Muscle of leg (tissue), 3 donors: ENCODE measurements at regions not wholly inside any gene's neighbourhood (a gene's known extent, or its start where the extent isn't known, plus 50 kb on each side); places are given as distances from the start of the nearest gene placed in this dataset.
"Not testable (repeated sequence)": the region's sequence is repeated elsewhere in the genome, so short reads cannot be mapped to it uniquely, and the experiment has no call there.

Experiments used
- DNase-seq: peaks from one replicate; pipeline ENCODE4 v3.0.0; 2013
- H3K27ac ChIP-seq: one replicate; pipeline ENCODE4 v1.5.1; 2013; ENCODE audit warnings: mild to moderate bottlenecking, low read length, control low read depth
- H3K27me3 ChIP-seq: one replicate; pipeline ENCODE4 v1.6.1; 2013; ENCODE audit warnings: low read length; ENCODE audit not compliant: control insufficient read depth, insufficient read depth
- H3K36me3 ChIP-seq: one replicate; pipeline ENCODE4 v1.6.1; 2013; ENCODE audit warnings: low read length; ENCODE audit not compliant: control insufficient read depth, insufficient read depth
- H3K4me1 ChIP-seq: one replicate; pipeline ENCODE4 v1.6.1; 2013; ENCODE audit warnings: low read length; ENCODE audit not compliant: control insufficient read depth, insufficient read depth
- H3K4me3 ChIP-seq: one replicate; pipeline ENCODE4 v1.5.1; 2013; ENCODE audit warnings: low read length, control low read depth
- H3K9me3 ChIP-seq: replicated peaks from 2 replicates; pipeline ENCODE4 v1.6.1; 2013; ENCODE audit warnings: low read depth, low read length; ENCODE audit not compliant: control insufficient read depth
- WGBS: methylation state at CpG from one replicate; pipeline ENCODE4 v1.1.5; 2013; ENCODE audit warnings: missing lambda C conversion rate; ENCODE audit not compliant: insufficient coverage; 5-methylcytosine and 5-hydroxymethylcytosine counted together

DNA sequence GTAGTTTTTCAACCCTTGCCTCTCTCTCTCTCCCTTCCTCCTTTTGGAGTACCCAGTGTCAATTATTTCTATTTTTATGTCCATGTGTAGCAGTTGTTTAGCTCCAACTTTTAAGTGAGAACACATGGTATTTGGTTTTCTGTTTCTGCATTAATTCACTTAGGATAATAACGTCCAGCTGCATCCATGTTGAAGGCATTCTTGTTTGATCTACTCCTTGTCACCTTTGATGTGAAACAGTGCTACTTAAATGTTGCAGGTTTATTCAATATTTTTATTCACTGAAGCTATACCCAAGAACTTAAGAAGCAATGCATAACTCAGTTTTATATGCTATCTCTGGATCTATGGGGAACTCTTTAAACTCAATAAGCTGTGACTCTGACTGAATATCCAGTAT, 465.2 kb upstream of the ADGRB3 start:
- no peaks in the 10 kb centered on the region for H3K27me3 ChIP-seq
- H3K4me1 ChIP-seq = no peaks in the 10 kb centered on the region
- H3K4me3 ChIP-seq = no peak overlapping the region
- WGBS = no CpG with 5 or more reads among the region's 1 CpG
- no peaks in the 10 kb centered on the region for H3K36me3 ChIP-seq
- no peak overlapping the region for H3K27ac ChIP-seq
- DNase-seq = no peak
- no peaks in the 10 kb centered on the region for H3K9me3 ChIP-seq

GRCh38 chr6:68167604-68168003, 467.5 kb upstream of the ADGRB3 start:
- Histone ChIP-seq H3K27me3 (no peaks in the 10 kb centered on the region), H3K4me3 (no peak overlapping the region), H3K4me1 (no peaks in the 10 kb centered on the region), H3K9me3 (no peaks in the 10 kb centered on the region), H3K36me3 (no peaks in the 10 kb centered on the region), H3K27ac (no peak overlapping the region)
- WGBS = no CpG with 5 or more reads among the region's 2 CpGs
- DNase-seq = no peak

- H3K9me3 ChIP-seq, H3K27me3 ChIP-seq, DNase-seq, H3K4me3 ChIP-seq, H3K27ac ChIP-seq, H3K4me1 ChIP-seq, H3K36me3 ChIP-seq: not testable (repeated sequence)
- 88% methylated on average over 3 of the region's 3 CpGs for WGBS
Measured at GRCh38 chr6:68160812-68161211, 474.3 kb upstream of the ADGRB3 start.

DNA sequence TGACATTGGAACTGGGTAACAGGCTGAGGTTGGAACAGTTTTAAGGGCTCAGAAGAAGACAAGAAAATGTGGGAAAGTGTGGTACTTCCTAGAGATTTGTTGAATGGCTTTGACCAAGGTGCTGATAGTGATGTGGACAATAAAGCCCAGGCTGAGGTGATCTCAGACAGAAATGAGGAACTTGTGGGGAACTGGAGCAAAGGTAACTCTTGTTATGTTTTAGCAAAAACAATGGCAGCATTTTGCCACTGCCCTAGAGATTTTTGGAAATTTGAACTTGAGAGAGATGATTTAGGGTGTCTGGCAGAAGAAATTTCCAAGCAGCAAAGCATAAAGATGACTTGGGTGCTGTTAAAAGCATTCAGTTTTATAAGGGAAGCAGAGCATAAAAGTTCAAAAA, 474.7 kb upstream of the ADGRB3 start:
- Histone ChIP-seq H3K9me3 (peaks cover 7% of the 10 kb centered on the region), H3K27me3 (no peaks in the 10 kb centered on the region), H3K4me3 (no peak overlapping the region), H3K36me3 (no peaks in the 10 kb centered on the region), H3K4me1 (no peaks in the 10 kb centered on the region), H3K27ac (no peak overlapping the region)
- DNase-seq = no peak

DNA sequence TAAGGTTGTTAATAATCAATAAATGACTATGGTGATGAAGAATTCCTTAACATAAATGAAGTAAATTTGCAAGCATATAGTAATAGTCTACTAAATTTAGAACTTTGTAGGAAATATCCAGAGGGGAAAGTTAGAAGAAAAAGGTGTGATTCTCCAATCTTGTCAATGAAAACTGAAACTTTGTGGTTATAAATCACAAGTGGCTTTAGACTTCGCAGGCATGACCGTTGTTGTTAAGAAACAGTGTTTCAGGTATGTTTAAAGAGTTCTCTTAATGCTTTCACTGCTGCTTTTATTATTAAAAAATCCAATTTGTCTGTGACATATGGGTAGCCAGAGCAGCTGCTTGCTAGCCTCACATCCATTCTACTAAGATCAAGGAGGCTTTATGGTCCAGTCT, 475.6 kb upstream of the ADGRB3 start:
- DNase-seq = no peak
- peaks cover 8% of the 10 kb centered on the region for H3K9me3 ChIP-seq
- no peaks in the 10 kb centered on the region for H3K36me3 ChIP-seq
- H3K4me3 ChIP-seq = no peak overlapping the region
- no CpG with 5 or more reads among the region's 2 CpGs for WGBS
- H3K27me3 ChIP-seq = no peaks in the 10 kb centered on the region
- H3K27ac ChIP-seq = no peak overlapping the region
- H3K4me1 ChIP-seq = no peaks in the 10 kb centered on the region

DNA sequence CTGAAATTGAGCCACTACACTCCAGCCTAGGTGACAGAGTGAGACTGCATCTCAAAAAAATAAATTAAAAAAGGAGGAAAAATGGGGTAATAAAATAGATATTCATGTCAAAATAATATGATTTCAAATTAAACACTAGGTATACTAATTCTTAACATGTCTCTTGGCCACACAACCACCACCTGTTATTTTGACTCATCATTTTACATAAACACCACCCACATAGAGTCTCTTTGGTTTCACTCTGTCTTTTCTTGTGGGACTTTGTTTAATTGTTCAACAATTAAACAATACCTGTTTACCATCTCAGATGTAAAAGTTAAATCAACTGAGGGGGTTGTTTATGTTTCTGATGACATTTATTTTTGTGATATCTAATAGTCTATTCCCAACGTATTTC, 476.8 kb upstream of the ADGRB3 start:
- WGBS = no CpG with 5 or more reads among the region's 1 CpG
- no peaks in the 10 kb centered on the region for H3K4me1 ChIP-seq
- no peaks in the 10 kb centered on the region for H3K27me3 ChIP-seq
- no peak for DNase-seq
- H3K9me3 ChIP-seq = peaks cover 14% of the 10 kb centered on the region
- no peak overlapping the region for H3K27ac ChIP-seq
- no peaks in the 10 kb centered on the region for H3K36me3 ChIP-seq
- H3K4me3 ChIP-seq = no peak overlapping the region

DNA sequence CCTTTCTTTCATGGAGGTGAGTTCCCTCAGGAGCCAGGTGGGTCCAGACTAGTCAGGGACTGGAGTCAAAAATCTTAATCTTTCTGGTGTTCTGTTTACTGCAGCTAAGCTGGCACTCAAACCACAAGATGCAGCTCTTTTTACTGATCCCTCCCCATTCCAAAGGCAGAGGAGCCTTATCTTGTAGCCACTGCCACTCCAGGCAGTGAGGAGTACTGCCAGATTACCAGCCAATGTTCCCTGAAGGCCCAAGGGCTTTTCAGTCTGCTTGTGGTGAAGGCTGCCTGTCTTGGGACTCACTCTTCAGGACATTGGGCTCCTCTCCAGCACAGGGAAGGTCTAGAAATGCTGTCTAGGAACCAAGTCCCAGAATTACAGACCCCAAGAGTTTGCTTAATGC, 490.4 kb upstream of the ADGRB3 start:
- no peaks in the 10 kb centered on the region for H3K36me3 ChIP-seq
- no peak overlapping the region for H3K4me3 ChIP-seq
- H3K9me3 ChIP-seq = peaks cover 15% of the 10 kb centered on the region
- H3K4me1 ChIP-seq = no peaks in the 10 kb centered on the region
- no peaks in the 10 kb centered on the region for H3K27me3 ChIP-seq
- no peak for DNase-seq
- H3K27ac ChIP-seq = no peak overlapping the region

DNA sequence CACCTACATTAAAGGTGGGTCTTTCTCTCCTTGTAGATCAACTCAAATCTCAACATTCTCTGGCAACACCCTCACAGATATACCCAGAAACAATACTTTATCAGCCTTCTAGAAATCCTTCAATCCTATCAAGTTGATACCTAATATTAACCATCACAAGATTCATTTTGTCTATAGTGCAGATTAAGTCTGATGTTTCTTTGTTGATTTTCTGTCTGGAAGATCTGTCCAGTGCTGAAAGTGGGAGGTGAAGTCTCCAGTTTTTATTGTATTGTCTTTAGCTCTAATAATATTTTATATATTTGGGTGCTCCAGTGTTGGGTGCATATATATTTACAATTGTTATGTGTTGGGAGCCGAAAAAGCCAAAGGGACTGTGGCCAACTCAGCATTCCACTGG, 493.9 kb upstream of the ADGRB3 start:
- no peak overlapping the region for H3K4me3 ChIP-seq

DNA sequence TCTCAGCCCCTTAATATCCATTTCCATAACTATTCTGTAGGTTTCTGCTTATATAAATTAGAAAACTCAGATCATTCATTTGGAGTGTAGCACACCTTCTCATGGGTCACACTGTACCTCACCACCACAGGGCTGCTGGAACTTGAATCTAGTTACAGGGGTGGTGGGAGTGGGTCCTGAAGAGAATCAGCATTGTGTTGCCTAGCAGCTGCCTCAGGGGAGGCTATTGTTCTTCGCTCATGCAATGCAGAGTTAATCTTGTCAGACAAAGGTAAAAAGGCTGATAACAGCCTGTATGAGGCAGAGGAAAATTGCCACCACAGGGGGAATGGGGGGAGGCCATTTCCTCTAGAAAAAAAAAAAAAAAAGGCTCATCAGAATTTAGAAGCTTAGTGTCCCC, 496.0 kb upstream of the ADGRB3 start:
- H3K27ac ChIP-seq = no peak overlapping the region
- H3K36me3 ChIP-seq = no peaks in the 10 kb centered on the region
- H3K27me3 ChIP-seq = no peaks in the 10 kb centered on the region
- 40% methylated on average over 1 of the region's 1 CpG for WGBS
- peaks cover 6% of the 10 kb centered on the region for H3K9me3 ChIP-seq
- no peak overlapping the region for H3K4me3 ChIP-seq
- no peaks in the 10 kb centered on the region for H3K4me1 ChIP-seq
- no peak for DNase-seq

More for the DNA sequence above, 493.9 kb upstream of the ADGRB3 start:
- no peaks in the 10 kb centered on the region for H3K36me3 ChIP-seq
- no peak overlapping the region for H3K27ac ChIP-seq
- no peaks in the 10 kb centered on the region for H3K27me3 ChIP-seq
- H3K4me1 ChIP-seq = no peaks in the 10 kb centered on the region
- no peak for DNase-seq
- H3K9me3 ChIP-seq = peaks cover 18% of the 10 kb centered on the region
- 80% methylated on average over 1 of the region's 1 CpG for WGBS

DNA sequence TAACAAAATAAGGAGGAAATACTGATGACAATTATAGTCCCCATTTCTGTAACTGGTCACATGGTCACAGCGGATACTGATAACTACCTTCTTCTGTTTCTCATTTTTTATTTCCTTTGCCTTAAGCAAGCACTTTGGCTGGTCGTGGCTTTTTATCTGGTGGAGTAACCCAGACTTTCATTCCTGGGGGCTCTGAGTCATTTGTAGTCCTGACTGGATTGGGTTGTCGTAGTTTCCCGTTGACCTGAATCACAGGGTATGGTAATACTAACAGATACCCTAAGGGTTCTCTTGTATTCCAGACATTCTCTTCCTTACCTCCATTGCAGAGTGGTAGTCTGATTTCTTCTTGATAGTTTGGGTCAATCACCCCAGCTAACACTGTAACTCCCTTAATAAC, 500.3 kb upstream of the ADGRB3 start:
- H3K9me3 ChIP-seq = peaks cover 3% of the 10 kb centered on the region
- H3K4me3 ChIP-seq = no peak overlapping the region
- no peaks in the 10 kb centered on the region for H3K36me3 ChIP-seq
- H3K4me1 ChIP-seq = no peaks in the 10 kb centered on the region
- no peak overlapping the region for H3K27ac ChIP-seq
- H3K27me3 ChIP-seq = no peaks in the 10 kb centered on the region
- 80% methylated on average over 1 of the region's 4 CpGs for WGBS
- no peak for DNase-seq

DNA sequence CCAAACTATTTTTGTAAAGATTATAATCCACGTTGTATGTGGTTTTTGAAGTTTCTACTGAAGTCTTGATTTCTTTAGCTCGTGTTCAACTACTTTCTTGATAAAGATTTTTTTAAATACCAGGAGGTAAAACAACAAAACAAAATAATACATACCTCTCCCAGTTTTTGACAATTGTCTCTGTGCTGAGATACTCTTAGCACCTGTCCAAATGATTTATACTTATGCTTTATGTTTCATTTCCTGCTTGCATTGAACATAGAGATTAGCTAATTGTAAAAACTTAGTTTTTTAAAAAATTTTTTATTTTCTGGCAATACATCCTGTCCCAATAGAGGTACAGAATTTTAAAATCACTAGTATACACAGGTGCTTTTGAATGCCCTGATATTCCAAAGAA, 506.9 kb upstream of the ADGRB3 start:
- Histone ChIP-seq H3K9me3 (peaks cover 2% of the 10 kb centered on the region), H3K36me3 (no peaks in the 10 kb centered on the region), H3K27ac (no peak overlapping the region), H3K4me1 (no peaks in the 10 kb centered on the region), H3K27me3 (no peaks in the 10 kb centered on the region), H3K4me3 (no peak overlapping the region)
- WGBS = no CpG with 5 or more reads among the region's 2 CpGs
- DNase-seq = no peak
